Naive B cell (primary cell): ENCODE measurements at regions not wholly inside any gene's neighbourhood (a gene's known extent, or its start where the extent isn't known, plus 50 kb on each side); places are given as distances from the start of the nearest gene placed in this dataset.

ENCODE experiments used
- ATAC-seq, 2 donors: fragments of 150-1000 bp; cut with Tn5 transposase; 2 replicates each; pipeline ENCODE4 v1.10.0; 2021; ENCODE audit warnings: low read depth in 2 of 2, mild to moderate bottlenecking in 2 of 2, moderate library complexity in 2 of 2
- DNase-seq: peaks from one replicate; pipeline ENCODE4 v3.0.0; 2022
- H3K27ac Mint-ChIP-seq, 6 donors: one replicate each; pipeline ENCODE4 v1.8.0; 2020 to 2022; ENCODE audit warnings: mild to moderate bottlenecking in 6 of 6, mixed read lengths in 6 of 6, moderate library complexity in 5 of 6, inconsistent platforms in 2 of 6
- H3K27me3 Mint-ChIP-seq, 3 donors: one replicate each; pipeline ENCODE4 v1.8.0; 2021 to 2022; ENCODE audit warnings: mixed read lengths in 3 of 3, mild to moderate bottlenecking in 1 of 3
- H3K36me3 Mint-ChIP-seq, 2 donors: one replicate each; pipeline ENCODE4 v1.8.0; 2020 to 2022; ENCODE audit warnings: mixed read lengths in 2 of 2, inconsistent platforms in 1 of 2, mild to moderate bottlenecking in 1 of 2
- H3K4me1 Mint-ChIP-seq, 3 donors: one replicate each; pipeline ENCODE4 v1.8.0; 2020 to 2022; ENCODE audit warnings: mixed read lengths in 3 of 3, inconsistent platforms in 1 of 3, mild to moderate bottlenecking in 1 of 3, moderate library complexity in 1 of 3
- H3K4me3 Mint-ChIP-seq, 8 donors: one replicate each; pipeline ENCODE4 v1.8.0; 2020 to 2022; ENCODE audit warnings: mild to moderate bottlenecking in 8 of 8, mixed read lengths in 8 of 8, moderate library complexity in 8 of 8, inconsistent platforms in 2 of 8
- H3K9me3 Mint-ChIP-seq, 7 donors: one replicate each; pipeline ENCODE4 v1.8.0; 2020 to 2022; ENCODE audit warnings: mixed read lengths in 7 of 7, mild to moderate bottlenecking in 5 of 7, inconsistent platforms in 2 of 7, moderate library complexity in 1 of 7

GRCh38 chr5:122561209-122561608, 213.7 kb upstream of the SNX2 start:
- no peak for DNase-seq
- H3K4me1 Mint-ChIP-seq = peaks cover 0 to 1% (median 0%) of the 10 kb centered on the region in 3 donors
- no peak for ATAC-seq
- peaks cover 0 to 22% (median 10%) of the 10 kb centered on the region in 7 donors for H3K9me3 Mint-ChIP-seq
- H3K27ac Mint-ChIP-seq = no peak overlapping the region
- H3K36me3 Mint-ChIP-seq = peaks cover 0 to 4% of the 10 kb centered on the region in 2 donors
- peaks cover 4 to 19% (median 19%) of the 10 kb centered on the region in 3 donors for H3K27me3 Mint-ChIP-seq
- H3K4me3 Mint-ChIP-seq = no peak overlapping the region

GRCh38 chr5:122565331-122565730, 209.5 kb upstream of the SNX2 start:
- Mint-ChIP-seq H3K4me1 (peaks cover 0 to 1% (median 0%) of the 10 kb centered on the region in 3 donors), H3K4me3 (no peak overlapping the region), H3K9me3 (no peaks in the 10 kb centered on the region), H3K27me3 (peaks cover 12 to 27% (median 15%) of the 10 kb centered on the region in 3 donors), H3K36me3 (no peaks in the 10 kb centered on the region), H3K27ac (no peak overlapping the region)
- DNase-seq (no peak), ATAC-seq (no peak)

- Mint-ChIP-seq H3K9me3 (peaks cover 0 to 9% (median 0%) of the 10 kb centered on the region in 7 donors), H3K27me3 (peaks cover 14 to 30% (median 17%) of the 10 kb centered on the region in 3 donors), H3K4me1 (peaks cover 3 to 10% (median 5%) of the 10 kb centered on the region in 3 donors), H3K36me3 (peaks cover 0 to 9% of the 10 kb centered on the region in 2 donors), H3K4me3 (no peak overlapping the region), H3K27ac (peak overlapping the region in 1 of 6 donors; percentile 57)
- DNase-seq = no peak
- ATAC-seq = no peak
These were observed 198.4 kb upstream of the SNX2 start for GRCh38 chr5:122576256-122577016.

GRCh38 chr5:122581629-122582028, 193.3 kb upstream of the SNX2 start:
- H3K27ac Mint-ChIP-seq = peak overlapping the region in 1 of 6 donors; percentile 52
- H3K9me3 Mint-ChIP-seq = peaks cover 0 to 3% (median 0%) of the 10 kb centered on the region in 7 donors
- peaks cover 17 to 24% (median 22%) of the 10 kb centered on the region in 3 donors for H3K4me1 Mint-ChIP-seq
- no peak for ATAC-seq
- no peak for DNase-seq
- H3K4me3 Mint-ChIP-seq = no peak overlapping the region
- peaks cover 0 to 9% of the 10 kb centered on the region in 2 donors for H3K36me3 Mint-ChIP-seq
- peaks cover 14 to 43% (median 28%) of the 10 kb centered on the region in 3 donors for H3K27me3 Mint-ChIP-seq

- Mint-ChIP-seq H3K27me3 (peaks cover 7 to 27% (median 23%) of the 10 kb centered on the region in 3 donors), H3K36me3 (peaks cover 0 to 9% of the 10 kb centered on the region in 2 donors), H3K4me1 (peaks cover 14 to 24% (median 22%) of the 10 kb centered on the region in 3 donors), H3K9me3 (peaks cover 0 to 3% (median 0%) of the 10 kb centered on the region in 7 donors), H3K4me3 (peak overlapping the region in 1 of 8 donors; percentile 0), H3K27ac (peak overlapping the region in 3 of 6 donors; percentile 49 to 84 (median 51))
- DNase-seq (no peak), ATAC-seq (peak; percentile 47 to 81)
These were observed 190.2 kb upstream of the SNX2 start for GRCh38 chr5:122584411-122585300.

- peaks cover 0 to 4% of the 10 kb centered on the region in 2 donors for H3K36me3 Mint-ChIP-seq
- H3K27ac Mint-ChIP-seq = peak overlapping the region in 1 of 6 donors; percentile 24
- H3K4me1 Mint-ChIP-seq = peaks cover 12 to 24% (median 22%) of the 10 kb centered on the region in 3 donors
- no peak for DNase-seq
- H3K4me3 Mint-ChIP-seq = no peak overlapping the region
- no peak for ATAC-seq
- peaks cover 2 to 20% (median 15%) of the 10 kb centered on the region in 3 donors for H3K27me3 Mint-ChIP-seq
- peaks cover 0 to 3% (median 0%) of the 10 kb centered on the region in 7 donors for H3K9me3 Mint-ChIP-seq
These were observed 189.5 kb upstream of the SNX2 start for GRCh38 chr5:122585371-122585770.

- no peak overlapping the region for H3K4me3 Mint-ChIP-seq
- no peak overlapping the region for H3K27ac Mint-ChIP-seq
- ATAC-seq = no peak
- H3K4me1 Mint-ChIP-seq = peaks cover 8 to 21% (median 18%) of the 10 kb centered on the region in 3 donors
- no peak for DNase-seq
- peaks cover 0 to 14% (median 11%) of the 10 kb centered on the region in 3 donors for H3K27me3 Mint-ChIP-seq
- H3K36me3 Mint-ChIP-seq = no peaks in the 10 kb centered on the region
- peaks cover 0 to 2% (median 0%) of the 10 kb centered on the region in 7 donors for H3K9me3 Mint-ChIP-seq
These were observed 188.5 kb upstream of the SNX2 start for GRCh38 chr5:122586351-122586750.

- peaks cover 0 to 4% (median 0%) of the 10 kb centered on the region in 3 donors for H3K27me3 Mint-ChIP-seq
- no peak for DNase-seq
These were observed 183.1 kb upstream of the SNX2 start for GRCh38 chr5:122591828-122592227.

GRCh38 chr5:122599000-122599399, 175.9 kb upstream of the SNX2 start:
- peak in 1 of 2 donors; percentile 79 for ATAC-seq

More at GRCh38 chr5:122591828-122592227, 183.1 kb upstream of the SNX2 start:
- no peak for ATAC-seq
- Mint-ChIP-seq H3K4me3 (no peak overlapping the region), H3K36me3 (peaks cover 0 to under 1% of the 10 kb centered on the region in 2 donors), H3K4me1 (no peaks in the 10 kb centered on the region), H3K27ac (peak overlapping the region in 3 of 6 donors; percentile 3 to 66 (median 35)), H3K9me3 (peaks cover 0 to 24% (median 2%) of the 10 kb centered on the region in 7 donors)

GRCh38 chr5:122600924-122601323, 174.0 kb upstream of the SNX2 start:
- DNase-seq (no peak), ATAC-seq (no peak)
- H3K36me3 Mint-ChIP-seq = peaks cover 9 to 19% of the 10 kb centered on the region in 2 donors
- no peak overlapping the region for H3K27ac Mint-ChIP-seq
- H3K27me3 Mint-ChIP-seq = peaks cover 0 to 11% (median under 1%) of the 10 kb centered on the region in 3 donors
- no peak overlapping the region for H3K4me3 Mint-ChIP-seq
- H3K4me1 Mint-ChIP-seq = peaks cover 10 to 31% (median 21%) of the 10 kb centered on the region in 3 donors
- H3K9me3 Mint-ChIP-seq = peaks cover 10 to 50% (median 30%) of the 10 kb centered on the region in 7 donors

More at GRCh38 chr5:122599000-122599399, 175.9 kb upstream of the SNX2 start:
- Mint-ChIP-seq H3K4me3 (peak overlapping the region in 3 of 8 donors; percentile 2 to 65 (median 20)), H3K4me1 (peaks cover 10 to 31% (median 21%) of the 10 kb centered on the region in 3 donors), H3K27ac (peak overlapping the region in 2 of 6 donors; percentile 57 to 65), H3K9me3 (peaks cover 10 to 59% (median 34%) of the 10 kb centered on the region in 7 donors), H3K36me3 (peaks cover 9 to 19% of the 10 kb centered on the region in 2 donors), H3K27me3 (peaks cover 0 to 11% (median 0%) of the 10 kb centered on the region in 3 donors)
- peak; percentile 30 for DNase-seq

GRCh38 chr5:122602700-122603099, 172.2 kb upstream of the SNX2 start:
- H3K27me3 Mint-ChIP-seq = peaks cover 0 to 7% (median 4%) of the 10 kb centered on the region in 3 donors
- no peak overlapping the region for H3K27ac Mint-ChIP-seq
- H3K36me3 Mint-ChIP-seq = peaks cover 9 to 11% of the 10 kb centered on the region in 2 donors
- ATAC-seq (no peak), DNase-seq (no peak)
- H3K4me3 Mint-ChIP-seq = no peak overlapping the region
- peaks cover 5 to 38% (median 26%) of the 10 kb centered on the region in 7 donors for H3K9me3 Mint-ChIP-seq
- H3K4me1 Mint-ChIP-seq = peaks cover 14 to 26% (median 25%) of the 10 kb centered on the region in 3 donors

GRCh38 chr5:122605236-122605635, 169.6 kb upstream of the SNX2 start:
- ATAC-seq (no peak), DNase-seq (no peak)
- peaks cover 9 to 11% of the 10 kb centered on the region in 2 donors for H3K36me3 Mint-ChIP-seq
- peaks cover 5 to 20% (median 12%) of the 10 kb centered on the region in 7 donors for H3K9me3 Mint-ChIP-seq
- H3K4me1 Mint-ChIP-seq = peaks cover under 1 to 11% (median 4%) of the 10 kb centered on the region in 3 donors
- H3K27ac Mint-ChIP-seq = peak overlapping the region in 1 of 6 donors; percentile 1
- H3K27me3 Mint-ChIP-seq = peaks cover 0 to 11% (median 4%) of the 10 kb centered on the region in 3 donors
- no peak overlapping the region for H3K4me3 Mint-ChIP-seq

- Mint-ChIP-seq H3K27me3 (peaks cover 0 to 5% (median 4%) of the 10 kb centered on the region in 3 donors), H3K9me3 (peaks cover 0 to 5% (median 3%) of the 10 kb centered on the region in 7 donors), H3K4me1 (peaks cover 0 to 5% (median 4%) of the 10 kb centered on the region in 3 donors), H3K27ac (no peak overlapping the region), H3K36me3 (no peaks in the 10 kb centered on the region), H3K4me3 (no peak overlapping the region)
- DNase-seq = no peak
- no peak for ATAC-seq
These were observed 167.1 kb upstream of the SNX2 start for GRCh38 chr5:122607818-122608217.
